ENCODE measurements at regions not wholly inside any gene's neighbourhood (a gene's known extent, or its start where the extent isn't known, plus 50 kb on each side); places are given as distances from the start of the nearest gene placed in this dataset.

- TF ChIP-seq EZH2 (IDR thresholded peaks at IDR 0.05) (no peak), CEBPB (IDR thresholded peaks at IDR 0.05; ENCODE audit: low read depth) (no peak), SRF (IDR thresholded peaks at IDR 0.05; ENCODE audit: low read depth) (no peak), REST (IDR thresholded peaks at IDR 0.05; ENCODE audit: low read depth) (no peak), POLR2A (IDR thresholded peaks at IDR 0.05; ENCODE audit: borderline replicate concordance, extremely low read depth, insufficient read depth, insufficient read length) (no peak), CBX3 (IDR thresholded peaks at IDR 0.05; ENCODE audit: low read depth) (no peak), FOSL1 (IDR thresholded peaks at IDR 0.05; ENCODE audit: low read depth) (no peak), RAD21 (IDR thresholded peaks at IDR 0.05; ENCODE audit: low read depth) (no peak), EZH2phosphoT487 (IDR thresholded peaks at IDR 0.05; ENCODE audit: borderline replicate concordance) (no peak)
- TF ChIP-seq, protein P1, sequence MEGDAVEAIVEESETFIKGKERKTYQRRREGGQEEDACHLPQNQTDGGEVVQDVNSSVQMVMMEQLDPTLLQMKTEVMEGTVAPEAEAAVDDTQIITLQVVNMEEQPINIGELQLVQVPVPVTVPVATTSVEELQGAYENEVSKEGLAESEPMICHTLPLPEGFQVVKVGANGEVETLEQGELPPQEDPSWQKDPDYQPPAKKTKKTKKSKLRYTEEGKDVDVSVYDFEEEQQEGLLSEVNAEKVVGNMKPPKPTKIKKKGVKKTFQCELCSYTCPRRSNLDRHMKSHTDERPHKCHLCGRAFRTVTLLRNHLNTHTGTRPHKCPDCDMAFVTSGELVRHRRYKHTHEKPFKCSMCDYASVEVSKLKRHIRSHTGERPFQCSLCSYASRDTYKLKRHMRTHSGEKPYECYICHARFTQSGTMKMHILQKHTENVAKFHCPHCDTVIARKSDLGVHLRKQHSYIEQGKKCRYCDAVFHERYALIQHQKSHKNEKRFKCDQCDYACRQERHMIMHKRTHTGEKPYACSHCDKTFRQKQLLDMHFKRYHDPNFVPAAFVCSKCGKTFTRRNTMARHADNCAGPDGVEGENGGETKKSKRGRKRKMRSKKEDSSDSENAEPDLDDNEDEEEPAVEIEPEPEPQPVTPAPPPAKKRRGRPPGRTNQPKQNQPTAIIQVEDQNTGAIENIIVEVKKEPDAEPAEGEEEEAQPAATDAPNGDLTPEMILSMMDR (IDR thresholded peaks at IDR 0.05 in 2 of 3, conservative IDR thresholded peaks at IDR 0.05 in 1 of 3; ENCODE audit: borderline replicate concordance in 1 of 3, insufficient read depth in 1 of 3, low read depth in 2 of 3, low read length in 2 of 3): no peak
- TF ChIP-seq, protein P2, sequence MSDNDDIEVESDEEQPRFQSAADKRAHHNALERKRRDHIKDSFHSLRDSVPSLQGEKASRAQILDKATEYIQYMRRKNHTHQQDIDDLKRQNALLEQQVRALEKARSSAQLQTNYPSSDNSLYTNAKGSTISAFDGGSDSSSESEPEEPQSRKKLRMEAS (IDR thresholded peaks at IDR 0.05): no peak
- Histone ChIP-seq H3K9ac (ENCODE audit: low read length) (no peak overlapping the region), H4K20me1 (ENCODE audit: insufficient read depth) (no peaks in the 10 kb centered on the region), H3K4me1 (ENCODE audit: control insufficient read depth in 1 of 2, insufficient read depth in 2 of 2, low read length in 2 of 2) (no peaks in the 10 kb centered on the region), H3K27me3 (ENCODE audit: insufficient read depth, low read length) (peaks cover 23% of the 10 kb centered on the region; the same call in 1 of the 2 replicates), H3K4me2 (ENCODE audit: low read length) (no peak overlapping the region), H3K36me3 (ENCODE audit: control insufficient read depth in 1 of 2, insufficient read depth in 2 of 2, low read length in 2 of 2) (no peaks in the 10 kb centered on the region), H3K4me3 (replicated peaks in 1 of 2; ENCODE audit: low read depth in 1 of 2, low read length in 2 of 2) (no peak overlapping the region), H3K9me3 (ENCODE audit: control insufficient read depth in 1 of 2, insufficient read depth in 1 of 2, low read depth in 1 of 2, low read length in 2 of 2) (no peaks in the 10 kb centered on the region; a peak in 1 of 4 replicates), H2AFZ (ENCODE audit: low read depth, low read length, poor library complexity, severe bottlenecking) (no peak overlapping the region), H3K9me2 (ENCODE audit: insufficient read depth) (no peaks in the 10 kb centered on the region), H3K79me2 (ENCODE audit: insufficient read depth, low read length) (no peaks in the 10 kb centered on the region), H3K27ac (ENCODE audit: low read depth, low read length) (no peak overlapping the region)
- intact Hi-C loops (cut with micrococcal nuclease): no loop called here
- ATAC-seq (no peak), DNase-seq (ENCODE audit: low read depth, low spot score) (no peak)
- BruUV-seq (replicated peaks): no TSS peak
- POLR2A ChIA-PET: no interaction called here
- CTCF ChIA-PET: no interaction called here
- RAD21 ChIA-PET (ENCODE audit: low non-redundant PET in 1 of 2, low total read pairs in 2 of 2, uncharacterized antibody in 2 of 2, unreplicated experiment in 2 of 2): no interaction called here
These were observed 594.1 kb downstream of the PTPRU start for GRCh38 chr1:29830383-29830782.

All from HCT116 (cell line).